SU-DHL-6 (cell line): ENCODE measurements at regions not wholly inside any gene's neighbourhood (a gene's known extent, or its start where the extent isn't known, plus 50 kb on each side); places are given as distances from the start of the nearest gene placed in this dataset.

Experiments
- CTCF ChIP-seq: fragments of 200-600 bp; sonication (generic); IDR thresholded peaks from one replicate; pipeline ENCODE4 v1.5.1; 2017; ENCODE audit warnings: antibody characterized with exemption, mild to moderate bottlenecking, low read length, moderate library complexity; ENCODE audit not compliant: insufficient read depth, poor library complexity, severe bottlenecking
- EZH2phosphoT487 ChIP-seq: fragments of 200-600 bp; sonication (generic), shearing (Covaris generic); conservative IDR thresholded peaks from 2 replicates; pipeline ENCODE4 v1.6.1; 2018; ENCODE audit warnings: mild to moderate bottlenecking, antibody characterized with exemption, low read length, moderate library complexity, mixed read lengths

- TF ChIP-seq EZH2phosphoT487 (no peak), CTCF (no peak)
Observed at GRCh38 chr3:111368056-111368455, 173.9 kb upstream of the CD96 start.
